NCI-H2171 treated with DMSO at 0.1 percent for 48 hours (cell line): ENCODE measurements at regions not wholly inside any gene's neighbourhood (a gene's known extent, or its start where the extent isn't known, plus 50 kb on each side); places are given as distances from the start of the nearest gene placed in this dataset.
"Not testable (repeated sequence)": the region's sequence is repeated elsewhere in the genome, so short reads cannot be mapped to it uniquely, and the experiment has no call there.

ENCODE experiments used
- DNase-seq: peaks from one replicate; lab custom pipeline; 2025; lab: John Stamatoyannopoulos, UW

DNA sequence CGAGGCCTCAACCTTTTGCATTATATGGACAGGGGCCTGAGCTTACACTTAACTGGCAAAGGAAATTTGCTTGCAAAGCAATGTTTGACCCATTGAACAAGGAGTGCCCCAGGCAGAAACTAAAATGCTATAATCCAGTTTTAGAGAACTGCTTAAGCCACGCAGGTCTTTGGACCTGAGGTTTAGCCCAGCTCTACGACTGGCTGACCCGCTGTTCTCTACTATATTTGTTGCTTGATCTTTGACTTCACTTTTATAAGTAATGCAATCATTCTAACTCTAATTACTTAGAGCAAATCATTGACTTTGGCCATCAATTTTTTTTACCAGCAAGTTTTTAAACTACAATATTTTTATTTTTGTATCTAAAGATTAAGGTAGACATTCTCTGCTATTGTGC, 268.8 kb downstream of the MREG start:
- no peak for DNase-seq

DNA sequence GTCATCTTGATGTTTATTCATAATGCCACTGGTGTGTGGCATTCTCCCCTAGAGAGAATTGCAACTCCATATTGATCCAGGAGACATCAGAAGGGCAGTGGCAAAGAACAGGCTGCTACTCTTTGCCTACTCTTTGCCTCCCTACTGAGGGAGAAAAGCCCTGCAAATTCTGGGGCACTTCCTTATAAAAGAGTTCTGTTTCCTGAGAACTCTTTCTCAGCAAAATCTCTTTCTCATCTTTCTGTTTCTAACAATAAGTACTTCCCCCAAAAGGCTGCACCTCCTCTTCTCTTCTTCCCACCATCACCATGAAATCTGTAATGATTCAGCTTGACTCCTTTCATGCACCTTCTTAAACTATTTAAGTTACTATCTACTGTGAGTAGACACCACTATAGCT, 270.3 kb downstream of the MREG start:
- DNase-seq = no peak

GRCh38 chr2:215742021-215742420, 271.3 kb downstream of the MREG start:
- no peak for DNase-seq

DNA sequence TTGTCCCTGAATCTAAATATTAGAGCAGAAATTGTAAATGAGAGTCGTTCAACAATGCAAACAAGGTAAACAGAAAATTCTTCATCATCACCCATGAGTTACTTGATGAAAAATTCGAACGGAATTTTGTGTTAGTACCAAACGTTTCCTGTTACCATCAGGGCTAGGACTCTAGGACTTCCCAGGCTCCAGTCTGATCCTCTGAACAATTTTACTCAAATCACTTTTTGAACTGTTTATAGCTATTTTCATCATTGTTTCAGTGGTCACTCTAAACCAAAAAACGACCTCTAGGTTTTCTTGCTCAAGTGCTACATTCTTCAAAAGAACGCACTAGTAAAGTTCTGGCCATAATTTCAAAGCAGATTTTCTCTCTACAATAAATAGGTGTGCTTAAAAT, 273.3 kb downstream of the MREG start:
- DNase-seq = no peak

DNA sequence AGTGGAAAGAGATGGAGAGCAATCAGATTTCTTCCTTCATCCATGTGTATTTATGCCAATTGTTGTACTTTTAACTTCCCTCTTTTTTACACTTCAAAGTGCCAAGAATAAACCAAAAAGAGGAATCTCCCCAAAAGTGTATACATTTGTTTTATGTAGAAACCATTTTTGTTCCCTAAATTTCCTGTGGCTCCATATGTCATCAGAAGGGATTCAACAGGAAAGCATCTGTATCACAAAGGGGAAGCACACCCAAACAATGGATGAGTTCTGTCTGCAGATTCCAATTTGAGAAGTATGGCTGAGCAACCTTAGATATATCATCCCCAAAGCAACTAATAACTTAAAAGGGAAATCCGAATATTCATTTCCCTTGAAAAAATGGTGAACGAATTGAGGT, 275.0 kb downstream of the MREG start:
- DNase-seq = no peak

GRCh38 chr2:215737477-215737876, 275.9 kb downstream of the MREG start:
- DNase-seq = no peak

DNA sequence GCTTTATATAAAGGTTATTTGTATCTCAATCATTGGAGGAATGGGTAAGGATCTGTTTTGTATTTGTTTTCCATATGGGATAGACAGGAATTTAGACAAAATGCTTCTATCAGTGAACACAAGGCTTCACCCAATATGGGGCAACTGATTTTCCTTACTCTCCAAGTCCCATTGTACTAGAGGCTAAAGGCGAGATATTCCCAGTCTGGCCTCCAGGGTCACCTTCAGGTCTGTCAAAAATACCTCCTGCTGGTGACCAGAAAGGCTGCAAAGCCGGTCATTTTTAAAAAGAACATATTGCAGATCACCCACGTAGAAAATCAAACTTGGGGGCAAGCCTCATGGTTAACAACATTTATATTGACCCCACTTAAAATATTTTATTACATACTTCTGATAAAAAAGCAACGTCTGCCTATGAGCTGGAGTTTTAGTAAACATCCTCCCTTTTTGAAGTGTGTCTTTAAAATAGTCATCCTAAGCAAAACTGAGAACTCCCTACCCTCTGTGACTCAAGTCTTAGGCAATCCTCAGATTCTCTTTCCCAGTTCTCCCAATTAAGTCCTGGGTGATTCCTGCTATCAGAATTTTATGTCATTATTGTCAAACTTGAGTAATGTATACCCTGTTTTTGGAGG, 276.6 kb downstream of the MREG start:
- DNase-seq = no peak

GRCh38 chr2:215731108-215731658, 282.2 kb downstream of the MREG start:
- no peak for DNase-seq

DNA sequence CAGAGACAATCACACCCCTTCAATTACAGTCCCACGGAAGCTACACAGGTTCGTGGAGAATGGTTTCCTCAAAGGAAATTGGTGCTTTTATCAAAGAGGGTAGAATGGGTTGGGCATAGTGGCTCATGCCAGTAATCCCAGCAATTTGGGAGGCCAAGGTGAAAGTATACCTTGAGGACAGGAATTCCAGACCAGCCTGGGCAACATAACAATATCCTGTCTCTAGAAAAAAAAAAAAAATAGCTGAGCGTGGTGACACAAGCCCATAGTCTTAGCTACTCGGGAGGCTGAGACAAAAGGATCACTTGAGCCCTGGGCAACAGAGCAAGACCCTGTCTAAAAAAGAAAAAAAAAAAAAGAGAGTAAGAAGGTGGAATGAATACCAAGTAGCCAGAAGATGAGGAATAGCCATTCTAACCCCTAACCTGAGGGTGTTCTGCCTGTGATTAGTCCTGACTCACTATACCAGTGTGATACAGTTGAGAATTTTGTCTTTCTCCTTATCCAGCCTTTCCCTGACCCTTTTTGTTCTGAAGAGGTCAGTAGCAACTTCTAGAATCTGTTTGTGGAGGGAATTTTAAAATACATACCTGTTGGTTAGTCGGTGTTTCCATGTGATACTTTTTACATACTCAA, 283.2 kb downstream of the MREG start:
- DNase-seq = no peak

GRCh38 chr2:215728504-215729065, 284.8 kb downstream of the MREG start:
- no peak for DNase-seq

- no peak for DNase-seq
Observed at GRCh38 chr2:215727507-215728503, 285.5 kb downstream of the MREG start.

DNA sequence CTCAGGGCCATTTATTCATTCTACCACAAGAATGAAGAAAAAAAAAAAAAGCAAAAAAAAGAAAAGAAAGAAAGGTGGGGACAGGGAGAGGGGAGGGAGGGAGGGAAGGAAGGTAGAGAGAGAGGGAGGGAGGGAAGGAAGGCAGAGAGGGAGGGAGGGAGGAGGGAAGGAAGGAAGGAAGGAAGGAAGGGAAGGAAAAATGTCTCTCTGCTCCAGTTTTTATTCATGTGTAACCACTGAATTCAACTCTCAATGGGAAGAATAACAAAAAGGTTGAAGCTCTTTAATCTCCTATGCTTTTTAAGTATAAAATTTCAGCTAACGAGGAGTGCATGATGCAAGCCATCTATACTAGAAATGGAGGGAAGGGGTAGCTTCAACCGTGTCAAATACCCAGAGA, 287.3 kb downstream of the MREG start:
- DNase-seq = no peak

DNA sequence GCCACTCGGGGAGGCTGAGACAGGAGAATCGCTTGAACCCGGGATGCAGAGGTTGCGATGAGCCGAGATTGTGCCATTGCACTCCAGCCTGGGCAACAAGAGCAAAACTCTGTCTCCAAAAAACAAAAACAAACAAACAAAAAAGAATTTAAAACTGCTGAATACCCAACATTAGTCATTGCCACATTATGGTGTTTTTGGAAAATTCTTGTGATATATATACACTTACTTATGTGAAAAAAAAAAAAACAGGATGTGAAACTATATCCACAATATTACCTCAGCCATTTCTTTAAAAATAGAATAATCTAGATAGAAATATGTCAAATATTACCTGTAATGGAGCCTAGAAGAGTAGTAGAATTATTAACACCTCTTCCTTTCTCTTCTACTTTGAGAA, 288.3 kb upstream of the FN1 start:
- no peak for DNase-seq

GRCh38 chr2:215723631-215724011, 287.8 kb upstream of the FN1 start:
- DNase-seq = no peak

GRCh38 chr2:215722986-215723630, 287.2 kb upstream of the FN1 start:
- DNase-seq = no peak

- DNase-seq = no peak
Observed at GRCh38 chr2:215722125-215722524, 286.3 kb upstream of the FN1 start.

DNA sequence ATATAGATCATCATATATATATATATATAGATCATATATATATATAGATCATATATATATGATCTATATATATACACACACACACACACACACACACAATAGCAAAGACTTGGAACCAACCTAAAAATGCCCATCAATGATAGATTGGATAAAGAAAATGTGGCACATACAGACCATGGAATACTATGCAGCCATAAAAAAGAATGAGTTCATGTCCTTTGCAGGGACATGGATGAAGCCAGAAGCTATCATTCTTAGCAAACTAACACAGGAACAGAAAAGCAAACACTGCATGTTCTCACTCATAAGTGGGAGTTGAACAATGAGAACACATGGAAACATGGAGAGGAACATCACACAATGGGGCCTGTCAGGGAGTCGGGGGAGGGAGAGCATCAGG, 285.6 kb upstream of the FN1 start:
- DNase-seq = not testable (repeated sequence)

- DNase-seq = no peak
Observed at GRCh38 chr2:215718890-215719289, 283.0 kb upstream of the FN1 start.

DNA sequence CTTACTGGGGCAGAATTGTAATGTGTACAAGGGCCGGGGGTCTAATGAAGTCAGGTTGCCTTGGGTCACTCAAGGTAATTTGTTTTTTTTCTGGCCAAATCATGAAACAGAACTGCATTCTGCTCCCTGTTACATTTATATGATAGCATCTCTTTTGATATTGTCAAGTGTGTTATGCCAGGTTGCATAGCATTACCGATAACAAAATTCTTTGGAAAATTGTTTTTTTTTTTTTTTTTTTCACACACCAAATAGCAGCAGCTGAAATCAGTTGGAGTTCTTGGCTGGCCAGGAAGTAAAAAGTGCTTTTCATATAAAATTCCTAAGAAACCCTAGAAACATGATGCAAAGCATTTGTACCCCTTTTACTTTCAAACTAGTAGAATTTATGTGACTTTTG, 282.6 kb upstream of the FN1 start:
- DNase-seq = no peak

GRCh38 chr2:215717501-215718381, 281.9 kb upstream of the FN1 start:
- no peak for DNase-seq

GRCh38 chr2:215716956-215717355, 281.1 kb upstream of the FN1 start:
- no peak for DNase-seq
